SK-N-SH (cell line): ENCODE measurements at regions not wholly inside any gene's neighbourhood (a gene's known extent, or its start where the extent isn't known, plus 50 kb on each side); places are given as distances from the start of the nearest gene placed in this dataset.

ENCODE experiments used
- MEF2A ChIP-seq: IDR thresholded peaks from 2 replicates; pipeline ENCODE4 v1.4.0; 2012; ENCODE audit warnings: low read depth, borderline replicate concordance
- POLR2AphosphoS5 ChIP-seq: IDR thresholded peaks from 2 replicates; pipeline ENCODE4 v1.6.1; 2012; ENCODE audit warnings: low read depth, low read length
- RAD21 ChIP-seq: IDR thresholded peaks from 2 replicates; pipeline ENCODE4 v1.6.1; 2012; ENCODE audit warnings: mild to moderate bottlenecking, low read length
- USF2 ChIP-seq: fragments of 150-350 bp; IDR thresholded peaks from 2 replicates; pipeline ENCODE4 v1.6.1; 2017; ENCODE audit warnings: antibody characterized with exemption, low read length, low read depth, borderline replicate concordance
- TF ChIP-seq, protein P1 (sequence below): fragments of 200-600 bp; sonication (generic); IDR thresholded peaks from 2 replicates; pipeline ENCODE4 v1.6.1; 2017; ENCODE audit warnings: antibody characterized with exemption, mild to moderate bottlenecking, moderate library complexity

DNA sequence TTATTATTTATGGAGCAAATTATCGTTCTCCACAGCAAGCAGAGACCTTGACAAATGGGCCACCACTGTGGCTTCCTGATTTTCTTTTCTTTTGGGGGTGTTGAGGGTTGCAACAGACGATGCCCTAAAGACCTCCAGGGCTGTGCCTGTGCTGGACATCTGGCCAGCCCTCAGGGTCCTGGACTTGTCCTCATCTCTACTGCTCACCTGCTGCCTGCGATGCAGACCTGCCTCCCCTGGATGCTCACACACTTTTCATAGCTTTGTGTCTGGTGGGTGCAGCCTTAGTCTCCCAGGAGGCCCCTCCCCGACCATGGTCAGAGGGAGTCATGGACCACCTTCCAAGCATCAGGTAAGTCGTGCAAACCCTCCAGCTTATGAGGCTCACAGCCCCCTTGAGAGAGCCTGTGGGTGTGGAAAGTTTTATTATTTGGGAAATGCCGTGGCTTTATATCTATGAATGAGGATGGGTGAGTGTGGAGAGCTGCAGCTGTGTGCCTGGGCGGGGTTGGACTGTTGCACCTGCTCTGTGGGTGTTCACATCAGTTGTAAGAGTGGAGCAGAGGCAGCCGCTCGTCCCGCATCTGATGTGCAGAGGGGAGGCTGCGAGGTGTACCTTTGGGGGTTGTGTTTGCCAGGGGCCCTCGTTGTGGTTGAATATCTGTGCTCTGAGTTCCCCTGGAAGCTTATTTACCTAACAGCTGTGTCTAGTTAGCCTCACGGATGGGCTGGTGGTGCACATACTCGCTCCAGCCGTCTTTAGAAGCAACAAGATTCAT is 126.3 kb upstream of the IRX4 start:
- no peak for TF ChIP-seq POLR2AphosphoS5
- TF ChIP-seq, protein P1, sequence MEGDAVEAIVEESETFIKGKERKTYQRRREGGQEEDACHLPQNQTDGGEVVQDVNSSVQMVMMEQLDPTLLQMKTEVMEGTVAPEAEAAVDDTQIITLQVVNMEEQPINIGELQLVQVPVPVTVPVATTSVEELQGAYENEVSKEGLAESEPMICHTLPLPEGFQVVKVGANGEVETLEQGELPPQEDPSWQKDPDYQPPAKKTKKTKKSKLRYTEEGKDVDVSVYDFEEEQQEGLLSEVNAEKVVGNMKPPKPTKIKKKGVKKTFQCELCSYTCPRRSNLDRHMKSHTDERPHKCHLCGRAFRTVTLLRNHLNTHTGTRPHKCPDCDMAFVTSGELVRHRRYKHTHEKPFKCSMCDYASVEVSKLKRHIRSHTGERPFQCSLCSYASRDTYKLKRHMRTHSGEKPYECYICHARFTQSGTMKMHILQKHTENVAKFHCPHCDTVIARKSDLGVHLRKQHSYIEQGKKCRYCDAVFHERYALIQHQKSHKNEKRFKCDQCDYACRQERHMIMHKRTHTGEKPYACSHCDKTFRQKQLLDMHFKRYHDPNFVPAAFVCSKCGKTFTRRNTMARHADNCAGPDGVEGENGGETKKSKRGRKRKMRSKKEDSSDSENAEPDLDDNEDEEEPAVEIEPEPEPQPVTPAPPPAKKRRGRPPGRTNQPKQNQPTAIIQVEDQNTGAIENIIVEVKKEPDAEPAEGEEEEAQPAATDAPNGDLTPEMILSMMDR, result no peak
- no peak for TF ChIP-seq MEF2A
- TF ChIP-seq USF2, result no peak
- no peak for TF ChIP-seq RAD21
